PC-3 (cell line): ENCODE measurements at regions not wholly inside any gene's neighbourhood (a gene's known extent, or its start where the extent isn't known, plus 50 kb on each side); places are given as distances from the start of the nearest gene placed in this dataset.
A peak's percentile ranks its signal among the peaks of the same experiment; 100 is the strongest.

Experiments used
- ATAC-seq: fragments of 200-7000 bp; cut with Tn5 transposase; 2 replicates; pipeline ENCODE4 v1.9.1; 2020; ENCODE audit warnings: mild to moderate bottlenecking, moderate library complexity
- BruUV-seq: library from RNA; stranded (reverse); fragments of 400-500 nt; replicated peaks from 2 replicates; lab custom pipeline; 2021; lab: Mats Ljungman, UMichigan
- CTCF ChIA-PET: fragments of 300-600 bp; sonication (Branson Sonifier 250); formaldehyde crosslinking; loops from one replicate; lab custom pipeline; 2022; ENCODE audit warnings: antibody characterized with exemption; lab: Charles Lee
- POLR2A ChIA-PET: fragments of 300-600 bp; sonication (Branson Sonifier 250); formaldehyde crosslinking; loops from one replicate; lab custom pipeline; 2022; ENCODE audit warnings: antibody characterized with exemption; ENCODE audit not compliant: unreplicated experiment; lab: Charles Lee
- DNase-seq: peaks from one replicate; pipeline ENCODE4 v3.0.0-alpha.2; 2015
- H2AFZ ChIP-seq: fragments of 300-600 bp; sonication (generic); 2 replicates; pipeline ENCODE4 v1.6.0; 2016; ENCODE audit warnings: antibody characterized with exemption, low read length
- H3F3A ChIP-seq: fragments of 300-600 bp; sonication (generic); one replicate; pipeline ENCODE4 v1.6.0; 2017; ENCODE audit warnings: antibody characterized with exemption, low read length, control low read depth, mild to moderate bottlenecking; ENCODE audit not compliant: unreplicated experiment
- H3K27ac ChIP-seq: fragments of 300-600 bp; sonication (generic); 2 replicates; pipeline ENCODE4 v1.5.1; 2016; ENCODE audit warnings: mild to moderate bottlenecking, low read length
- H3K27me3 ChIP-seq: fragments of 300-600 bp; sonication (generic); 2 replicates; pipeline ENCODE4 v1.6.1; 2016; ENCODE audit warnings: low read length, mixed read lengths
- H3K36me3 ChIP-seq: fragments of 300-600 bp; sonication (generic); 2 replicates; pipeline ENCODE4 v1.6.1; 2016; ENCODE audit warnings: low read depth, mixed run types, low read length, mixed read lengths
- H3K4me1 ChIP-seq: fragments of 300-600 bp; sonication (generic); 2 replicates; pipeline ENCODE4 v1.5.1; 2016; ENCODE audit warnings: low read length; ENCODE audit not compliant: insufficient read depth
- H3K4me2 ChIP-seq: fragments of 300-600 bp; sonication (generic); 2 replicates; pipeline ENCODE4 v1.6.0; 2016; ENCODE audit warnings: low read length
- H3K4me3 ChIP-seq: fragments of 300-600 bp; sonication (generic); 2 replicates; pipeline ENCODE4 v1.5.1; 2016; ENCODE audit warnings: mild to moderate bottlenecking, low read length, mixed read lengths
- H3K79me2 ChIP-seq: fragments of 300-600 bp; sonication (generic); 2 replicates; pipeline ENCODE4 v1.6.1; 2017; ENCODE audit warnings: low read length, mixed read lengths
- H3K9ac ChIP-seq: fragments of 300-600 bp; sonication (generic); 2 replicates; pipeline ENCODE4 v1.6.0; 2016; ENCODE audit warnings: mild to moderate bottlenecking, low read length
- H3K9me2 ChIP-seq: fragments of 300-600 bp; sonication (generic); replicated peaks from 2 replicates; pipeline ENCODE4 v1.6.1; 2016; ENCODE audit warnings: mixed run types, low read length, mixed read lengths
- H3K9me3 ChIP-seq: fragments of 300-600 bp; sonication (generic); 2 replicates; pipeline ENCODE4 v1.6.1; 2016; ENCODE audit warnings: low read length, mixed read lengths
- H4K20me1 ChIP-seq: fragments of 300-600 bp; sonication (generic); 2 replicates; pipeline ENCODE4 v1.6.1; 2016; ENCODE audit warnings: low read length, mixed read lengths
- CTCF ChIP-seq: fragments of 300-600 bp; sonication (generic); conservative IDR thresholded peaks from 2 replicates; pipeline ENCODE4 v1.5.1; 2017; ENCODE audit warnings: antibody characterized with exemption, low read depth, mild to moderate bottlenecking, low read length
- EZH2 ChIP-seq: fragments of 300-600 bp; sonication (generic); IDR thresholded peaks from one replicate; pipeline ENCODE4 v1.6.1; 2017; ENCODE audit warnings: antibody characterized with exemption, mild to moderate bottlenecking, low read length; ENCODE audit not compliant: unreplicated experiment
- EZH2phosphoT487 ChIP-seq: fragments of 300-600 bp; sonication (generic); IDR thresholded peaks from 2 replicates; pipeline ENCODE4 v1.6.1; 2018; ENCODE audit warnings: mild to moderate bottlenecking, antibody characterized with exemption, low read length, borderline replicate concordance
- intact Hi-C: fragments of 100-400 bp; cut with micrococcal nuclease; formaldehyde crosslinking; loops from 2 replicates; pipeline ENCODE4 v1.9.0; 2023

GRCh38 chr1:198934426-198934825 is 295.6 kb downstream of the PTPRC start:
- no peak for TF ChIP-seq CTCF
- no peak for TF ChIP-seq EZH2phosphoT487
- no peak for TF ChIP-seq EZH2
- no TSS peak for BruUV-seq
- H3K36me3 ChIP-seq = no peaks in the 10 kb centered on the region; the same call in 1 of the 2 replicates
- H3K9ac ChIP-seq = peak overlapping the region; percentile 69
- 0 out of 2 replicates have a peak overlapping the region, but pooled peaks have one; percentile 18 for H2AFZ ChIP-seq
- POLR2A ChIA-PET = interaction anchor here (0.7 kb wide), 1 partner anchor 1885 kb away, joined by 6 read pairs; no protein-coding TSS in a partner anchor
- intact Hi-C loops = no loop called here
- H3K79me2 ChIP-seq = peaks cover 76% of the 10 kb centered on the region
- no peak for ATAC-seq
- no peaks in the 10 kb centered on the region for H3K9me3 ChIP-seq
- peak overlapping the region; percentile 89 for H3K27ac ChIP-seq
- peak overlapping the region; percentile 91 for H3K4me2 ChIP-seq
- CTCF ChIA-PET = no interaction called here
- H3K4me1 ChIP-seq = peaks cover 42% of the 10 kb centered on the region
- no peak for DNase-seq
- H3K27me3 ChIP-seq = no peaks in the 10 kb centered on the region
- no peaks in the 10 kb centered on the region for H3K9me2 ChIP-seq
- no peaks in the 10 kb centered on the region for H4K20me1 ChIP-seq
- no peaks in the 10 kb centered on the region for H3F3A ChIP-seq
- H3K4me3 ChIP-seq = peak overlapping the region; percentile 83

- CTCF ChIA-PET = no interaction called here
Observed at GRCh38 chr1:198934901-198935305, 296.1 kb downstream of the PTPRC start.

More at GRCh38 chr1:198934901-198935305, 296.1 kb downstream of the PTPRC start:
- Histone ChIP-seq H3K36me3 (no peaks in the 10 kb centered on the region; the same call in 1 of the 2 replicates), H3K27ac (peak overlapping the region; percentile 89), H3K4me1 (peaks cover 37% of the 10 kb centered on the region), H3K9me2 (no peaks in the 10 kb centered on the region), H3K4me2 (peak overlapping the region; percentile 91), H3K9ac (peak overlapping the region; percentile 69), H3K4me3 (peak overlapping the region; percentile 83), H4K20me1 (no peaks in the 10 kb centered on the region), H2AFZ (peak overlapping the region; percentile 18; the same call in 1 of the 2 replicates), H3K79me2 (peaks cover 71% of the 10 kb centered on the region), H3K27me3 (no peaks in the 10 kb centered on the region), H3K9me3 (no peaks in the 10 kb centered on the region), H3F3A (no peaks in the 10 kb centered on the region)
- no peak for TF ChIP-seq EZH2
- no peak for TF ChIP-seq CTCF
- no peak for TF ChIP-seq EZH2phosphoT487
- BruUV-seq = no TSS peak
- peak; percentile 2; the same call in 1 of the 2 replicates for ATAC-seq
- POLR2A ChIA-PET = interaction anchor here (0.7 kb wide), 1 partner anchor 1885 kb away, joined by 6 read pairs; no protein-coding TSS in a partner anchor
- intact Hi-C loops = loop anchor here (5.0 kb wide), 5 partner anchors 43 to 337 kb away; no protein-coding TSS in a partner anchor
- DNase-seq = peak; percentile 36
